ENCODE measurements at regions not wholly inside any gene's neighbourhood (a gene's known extent, or its start where the extent isn't known, plus 50 kb on each side); places are given as distances from the start of the nearest gene placed in this dataset.
"Not testable (repeated sequence)": the region's sequence is repeated elsewhere in the genome, so short reads cannot be mapped to it uniquely, and the experiment has no call there.

- no CpG with 5 or more reads among the region's 6 CpGs for whole genome bisulfite sequencing (ENCODE audit: insufficient coverage, insufficient read length)
- DNase-seq (ENCODE audit: low read depth, low spot score), result no peak
Observed at GRCh38 chrX:109782994-109783700, 50.1 kb upstream of the ACSL4 start.

DNA sequence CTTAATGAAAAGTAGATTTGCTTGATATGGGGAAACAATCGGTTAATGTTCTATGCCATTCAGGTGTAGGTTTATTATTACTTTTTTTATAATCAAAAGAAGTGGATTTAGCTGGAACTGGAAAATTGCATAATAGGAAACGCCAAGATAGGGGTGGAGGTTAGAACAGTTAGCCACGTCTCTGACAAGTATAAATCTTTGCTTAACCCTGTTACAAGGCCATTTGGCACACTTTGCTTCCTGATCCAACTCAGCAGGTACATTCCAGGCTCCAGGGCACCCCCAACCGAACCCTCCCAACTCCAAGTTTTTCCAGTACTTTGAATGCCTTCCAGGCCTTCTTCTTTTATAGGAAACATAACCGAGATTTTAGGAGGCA lies 50.6 kb upstream of the ACSL4 start:
- DNase-seq (ENCODE audit: low read depth, low spot score), result no peak
- Histone ChIP-seq H3K27me3 (ENCODE audit: control insufficient read depth, insufficient read depth, low read length) (no peaks in the 10 kb centered on the region), H3K36me3 (ENCODE audit: control insufficient read depth, insufficient read depth, low read length) (no peaks in the 10 kb centered on the region), H3K27ac (ENCODE audit: low read length) (no peak overlapping the region), H3K4me1 (ENCODE audit: control insufficient read depth, insufficient read depth, low read length) (no peaks in the 10 kb centered on the region), H3K9me3 (ENCODE audit: control insufficient read depth, insufficient read depth, low read length) (no peaks in the 10 kb centered on the region), H3K4me3 (ENCODE audit: low read length) (no peak overlapping the region)
- WGBS (ENCODE audit: insufficient coverage, insufficient read length), result no CpG with 5 or more reads among the region's 5 CpGs

More at GRCh38 chrX:109782994-109783700, 50.1 kb upstream of the ACSL4 start:
- Histone ChIP-seq H3K9me3 (ENCODE audit: control insufficient read depth, insufficient read depth, low read length) (no peaks in the 10 kb centered on the region), H3K36me3 (ENCODE audit: control insufficient read depth, insufficient read depth, low read length) (no peaks in the 10 kb centered on the region), H3K4me3 (ENCODE audit: low read length) (no peak overlapping the region), H3K4me1 (ENCODE audit: control insufficient read depth, insufficient read depth, low read length) (no peaks in the 10 kb centered on the region), H3K27me3 (ENCODE audit: control insufficient read depth, insufficient read depth, low read length) (no peaks in the 10 kb centered on the region), H3K27ac (ENCODE audit: low read length) (no peak overlapping the region)

DNA sequence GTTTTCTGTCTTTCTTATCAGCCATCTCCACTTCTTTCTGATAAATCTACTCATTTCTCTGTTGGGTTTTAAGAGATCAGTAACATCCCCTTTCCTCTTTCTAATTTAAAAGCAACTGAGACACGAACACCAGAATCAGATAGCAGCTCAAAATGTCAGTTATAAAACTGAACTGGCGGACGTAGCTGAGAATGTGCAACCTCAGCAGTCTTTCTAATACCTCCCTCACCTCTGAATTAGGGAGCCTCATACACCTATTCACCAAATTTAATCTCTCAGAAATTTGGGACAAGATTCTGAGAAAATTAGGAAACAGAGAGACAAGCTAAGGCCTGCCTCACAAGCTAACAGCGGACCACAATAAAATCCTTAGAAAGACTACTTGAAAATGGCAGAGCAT lies 52.0 kb upstream of the ACSL4 start:
- no CpG with 5 or more reads among the region's 4 CpGs for WGBS (ENCODE audit: insufficient coverage, insufficient read length)
- H3K4me3 ChIP-seq (ENCODE audit: low read length), result no peak overlapping the region
- no peaks in the 10 kb centered on the region for H3K9me3 ChIP-seq (ENCODE audit: control insufficient read depth, insufficient read depth, low read length)
- H3K4me1 ChIP-seq (ENCODE audit: control insufficient read depth, insufficient read depth, low read length), result no peaks in the 10 kb centered on the region
- DNase-seq (ENCODE audit: low read depth, low spot score), result no peak
- H3K27ac ChIP-seq (ENCODE audit: low read length), result no peak overlapping the region
- no peaks in the 10 kb centered on the region for H3K36me3 ChIP-seq (ENCODE audit: control insufficient read depth, insufficient read depth, low read length)
- H3K27me3 ChIP-seq (ENCODE audit: control insufficient read depth, insufficient read depth, low read length), result no peaks in the 10 kb centered on the region

DNA sequence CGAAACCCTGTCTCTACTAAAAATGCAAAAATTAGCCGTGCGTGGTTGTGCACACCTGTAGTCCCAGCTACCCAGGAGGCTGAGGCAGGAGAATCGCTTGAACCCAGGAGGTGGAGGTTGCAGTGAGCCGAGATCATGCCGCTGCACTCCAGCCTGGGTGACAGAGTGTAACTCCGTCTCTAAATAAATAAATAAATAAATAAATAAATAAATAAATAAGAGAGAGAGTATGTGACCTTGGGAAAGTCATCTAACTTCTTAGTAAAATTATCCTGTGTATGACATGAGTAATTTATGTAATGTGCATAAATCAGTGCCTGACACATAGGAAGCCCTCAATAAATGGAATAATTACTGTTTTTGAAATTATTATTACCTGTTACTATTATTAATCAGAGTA lies 57.5 kb upstream of the ACSL4 start:
- not testable (repeated sequence) for H3K27me3 ChIP-seq (ENCODE audit: control insufficient read depth, insufficient read depth, low read length); H3K4me1 ChIP-seq (ENCODE audit: control insufficient read depth, insufficient read depth, low read length); H3K36me3 ChIP-seq (ENCODE audit: control insufficient read depth, insufficient read depth, low read length); H3K9me3 ChIP-seq (ENCODE audit: control insufficient read depth, insufficient read depth, low read length); H3K4me3 ChIP-seq (ENCODE audit: low read length); DNase-seq (ENCODE audit: low read depth, low spot score); H3K27ac ChIP-seq (ENCODE audit: low read length)
- WGBS (ENCODE audit: insufficient coverage, insufficient read length), result no CpG with 5 or more reads among the region's 7 CpGs

DNA sequence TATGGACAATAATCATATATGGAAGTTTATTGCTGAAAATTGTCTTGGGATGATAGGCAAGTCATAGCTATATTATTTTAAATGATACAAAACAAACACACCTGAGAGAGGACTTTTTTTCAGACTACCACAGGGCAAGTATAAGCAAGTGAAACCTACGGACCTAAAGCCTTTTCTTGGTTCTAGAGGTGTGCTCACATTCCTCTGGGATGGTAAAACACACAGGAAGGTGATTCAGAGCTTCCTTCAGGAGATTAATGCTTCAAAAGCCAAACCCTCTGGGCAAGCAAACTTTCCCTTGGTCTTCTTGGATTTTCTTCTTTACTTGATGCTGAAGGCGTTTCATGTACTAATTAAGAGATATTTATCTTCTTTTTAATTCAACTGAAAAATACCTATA lies 60.1 kb upstream of the ACSL4 start:
- Histone ChIP-seq H3K27me3 (ENCODE audit: control insufficient read depth, insufficient read depth, low read length) (no peaks in the 10 kb centered on the region), H3K9me3 (ENCODE audit: control insufficient read depth, insufficient read depth, low read length) (no peaks in the 10 kb centered on the region), H3K4me3 (ENCODE audit: low read length) (no peak overlapping the region), H3K27ac (ENCODE audit: low read length) (no peak overlapping the region), H3K36me3 (ENCODE audit: control insufficient read depth, insufficient read depth, low read length) (no peaks in the 10 kb centered on the region), H3K4me1 (ENCODE audit: control insufficient read depth, insufficient read depth, low read length) (no peaks in the 10 kb centered on the region)
- no CpG with 5 or more reads among the region's 2 CpGs for WGBS (ENCODE audit: insufficient coverage, insufficient read length)
- no peak for DNase-seq (ENCODE audit: low read depth, low spot score)

- no CpG with 5 or more reads among the region's 4 CpGs for WGBS (ENCODE audit: insufficient coverage, insufficient read length)
- Histone ChIP-seq H3K4me3 (ENCODE audit: low read length) (no peak overlapping the region), H3K4me1 (ENCODE audit: control insufficient read depth, insufficient read depth, low read length) (no peaks in the 10 kb centered on the region), H3K27me3 (ENCODE audit: control insufficient read depth, insufficient read depth, low read length) (no peaks in the 10 kb centered on the region), H3K36me3 (ENCODE audit: control insufficient read depth, insufficient read depth, low read length) (no peaks in the 10 kb centered on the region), H3K9me3 (ENCODE audit: control insufficient read depth, insufficient read depth, low read length) (no peaks in the 10 kb centered on the region), H3K27ac (ENCODE audit: low read length) (no peak overlapping the region)
- no peak for DNase-seq (ENCODE audit: low read depth, low spot score)
Observed at GRCh38 chrX:109795682-109796081, 62.6 kb upstream of the ACSL4 start.

DNA sequence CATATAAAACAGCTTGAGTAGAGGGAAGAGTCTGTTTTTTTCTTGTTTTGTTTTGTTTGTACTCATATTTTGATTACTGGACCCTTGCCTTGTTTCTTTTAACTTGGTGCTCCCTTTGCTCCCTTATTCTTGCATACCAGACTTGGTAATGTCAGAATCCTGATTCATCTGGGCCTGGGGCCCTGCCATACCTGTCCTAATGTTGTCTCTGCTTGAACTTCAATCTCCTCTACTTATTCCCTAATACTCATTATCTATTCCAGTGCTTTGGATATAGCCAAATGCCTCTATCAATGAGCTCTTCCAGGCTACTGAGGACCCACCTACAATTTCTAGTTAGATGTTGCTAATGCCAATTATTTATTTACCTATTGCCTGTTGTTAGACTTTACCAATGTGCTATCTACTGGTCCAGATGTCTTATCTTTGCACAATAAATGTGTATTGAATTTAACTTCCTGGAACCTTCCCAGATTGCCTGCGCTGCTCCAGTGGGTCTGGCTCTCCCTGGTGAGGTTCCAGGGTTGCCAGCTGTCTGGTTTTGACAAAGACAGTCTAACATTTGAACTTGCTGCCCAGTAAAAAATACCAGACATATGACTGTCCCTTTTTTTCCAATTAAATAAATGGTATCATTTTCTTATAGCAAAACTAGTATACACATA lies 64.4 kb upstream of the ACSL4 start:
- no peak for DNase-seq (ENCODE audit: low read depth, low spot score)
- Histone ChIP-seq H3K4me1 (ENCODE audit: control insufficient read depth, insufficient read depth, low read length) (no peaks in the 10 kb centered on the region), H3K27ac (ENCODE audit: low read length) (no peak overlapping the region), H3K9me3 (ENCODE audit: control insufficient read depth, insufficient read depth, low read length) (no peaks in the 10 kb centered on the region), H3K27me3 (ENCODE audit: control insufficient read depth, insufficient read depth, low read length) (no peaks in the 10 kb centered on the region), H3K36me3 (ENCODE audit: control insufficient read depth, insufficient read depth, low read length) (no peaks in the 10 kb centered on the region), H3K4me3 (ENCODE audit: low read length) (no peak overlapping the region)
- no CpG with 5 or more reads among the region's 1 CpG for WGBS (ENCODE audit: insufficient coverage, insufficient read length)

DNA sequence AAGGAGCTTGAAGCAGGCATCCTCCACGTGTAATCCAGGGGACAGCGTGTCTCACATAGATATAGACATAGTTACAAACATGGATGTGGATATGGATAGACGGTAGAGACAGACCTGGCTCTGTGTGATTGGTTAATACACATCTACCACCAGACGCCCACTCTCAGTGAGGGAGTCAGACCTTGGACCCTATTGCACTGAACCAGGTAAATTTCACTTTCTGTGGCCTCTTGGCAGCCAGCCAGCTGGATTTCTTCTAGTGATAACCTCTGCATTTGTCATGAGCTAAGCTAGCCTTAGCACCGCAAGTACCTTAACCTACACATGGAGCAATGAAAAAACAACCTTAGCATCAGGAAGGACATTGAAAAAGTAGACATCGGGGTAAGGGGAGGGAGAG lies 79.2 kb upstream of the ACSL4 start:
- DNase-seq (ENCODE audit: low read depth, low spot score), result no peak
- no peaks in the 10 kb centered on the region for H3K36me3 ChIP-seq (ENCODE audit: control insufficient read depth, insufficient read depth, low read length)
- WGBS (ENCODE audit: insufficient coverage, insufficient read length), result no CpG with 5 or more reads among the region's 6 CpGs

GRCh38 chrX:109813236-109813635 lies 80.2 kb upstream of the ACSL4 start:
- no peaks in the 10 kb centered on the region for H3K27me3 ChIP-seq (ENCODE audit: control insufficient read depth, insufficient read depth, low read length)
- H3K4me3 ChIP-seq (ENCODE audit: low read length), result no peak overlapping the region
- no peaks in the 10 kb centered on the region for H3K36me3 ChIP-seq (ENCODE audit: control insufficient read depth, insufficient read depth, low read length)
- no peak for DNase-seq (ENCODE audit: low read depth, low spot score)
- H3K4me1 ChIP-seq (ENCODE audit: control insufficient read depth, insufficient read depth, low read length), result no peaks in the 10 kb centered on the region
- no peaks in the 10 kb centered on the region for H3K9me3 ChIP-seq (ENCODE audit: control insufficient read depth, insufficient read depth, low read length)
- H3K27ac ChIP-seq (ENCODE audit: low read length), result no peak overlapping the region

More for the DNA sequence above, 79.2 kb upstream of the ACSL4 start:
- no peaks in the 10 kb centered on the region for H3K4me1 ChIP-seq (ENCODE audit: control insufficient read depth, insufficient read depth, low read length)
- H3K4me3 ChIP-seq (ENCODE audit: low read length), result no peak overlapping the region
- H3K27ac ChIP-seq (ENCODE audit: low read length), result no peak overlapping the region
- no peaks in the 10 kb centered on the region for H3K27me3 ChIP-seq (ENCODE audit: control insufficient read depth, insufficient read depth, low read length)
- no peaks in the 10 kb centered on the region for H3K9me3 ChIP-seq (ENCODE audit: control insufficient read depth, insufficient read depth, low read length)

DNA sequence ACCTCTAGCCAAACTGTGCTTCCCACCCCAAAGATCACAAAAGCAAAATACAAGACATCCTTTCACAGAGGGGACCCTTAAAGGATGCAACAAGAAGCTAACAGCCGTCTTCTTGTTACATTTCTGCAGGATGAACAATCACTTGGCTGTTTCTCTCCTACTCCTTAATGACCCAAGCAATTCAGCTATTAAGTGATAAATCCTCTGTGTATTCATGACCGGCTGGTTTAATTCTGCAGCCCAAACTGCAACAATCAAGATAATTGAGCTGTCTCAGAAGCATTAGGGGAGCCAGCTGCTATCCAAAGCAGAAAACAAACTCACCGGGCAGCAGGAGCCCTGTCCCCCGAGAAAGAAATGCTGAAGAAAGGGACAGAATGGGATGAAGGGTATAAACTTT lies 85.9 kb upstream of the ACSL4 start:
- H3K27me3 ChIP-seq (ENCODE audit: control insufficient read depth, insufficient read depth, low read length), result no peaks in the 10 kb centered on the region
- no CpG with 5 or more reads among the region's 4 CpGs for WGBS (ENCODE audit: insufficient coverage, insufficient read length)
- no peak for DNase-seq (ENCODE audit: low read depth, low spot score)
- no peaks in the 10 kb centered on the region for H3K4me1 ChIP-seq (ENCODE audit: control insufficient read depth, insufficient read depth, low read length)
- H3K36me3 ChIP-seq (ENCODE audit: control insufficient read depth, insufficient read depth, low read length), result no peaks in the 10 kb centered on the region
- H3K9me3 ChIP-seq (ENCODE audit: control insufficient read depth, insufficient read depth, low read length), result no peaks in the 10 kb centered on the region
- no peak overlapping the region for H3K27ac ChIP-seq (ENCODE audit: low read length)
- no peak overlapping the region for H3K4me3 ChIP-seq (ENCODE audit: low read length)

GRCh38 chrX:109822861-109823260 lies 89.8 kb upstream of the ACSL4 start:
- no peak overlapping the region for H3K27ac ChIP-seq (ENCODE audit: low read length)
- H3K4me3 ChIP-seq (ENCODE audit: low read length), result no peak overlapping the region
- no peak for DNase-seq (ENCODE audit: low read depth, low spot score)
- no peaks in the 10 kb centered on the region for H3K9me3 ChIP-seq (ENCODE audit: control insufficient read depth, insufficient read depth, low read length)
- no peaks in the 10 kb centered on the region for H3K36me3 ChIP-seq (ENCODE audit: control insufficient read depth, insufficient read depth, low read length)
- no peaks in the 10 kb centered on the region for H3K27me3 ChIP-seq (ENCODE audit: control insufficient read depth, insufficient read depth, low read length)
- no peaks in the 10 kb centered on the region for H3K4me1 ChIP-seq (ENCODE audit: control insufficient read depth, insufficient read depth, low read length)
- WGBS (ENCODE audit: insufficient coverage, insufficient read length), result no CpG with 5 or more reads among the region's 4 CpGs
